ENCODE measurements at regions not wholly inside any gene's neighbourhood (a gene's known extent, or its start where the extent isn't known, plus 50 kb on each side); places are given as distances from the start of the nearest gene placed in this dataset.
A peak's percentile ranks its signal among the peaks of the same experiment; 100 is the strongest.

GRCh38 chr13:44300895-44301638 is 72.6 kb upstream of the SERP2 start:
- in situ Hi-C loops (cut with HindIII; ENCODE audit: low sequenced_read_pairs): no loop called here
- peak; percentile 95 for DNase-seq (ENCODE audit: low spot score)

GRCh38 chr13:44301639-44302015 is 72.0 kb upstream of the SERP2 start:
- in situ Hi-C loops (cut with HindIII; ENCODE audit: low sequenced_read_pairs): no loop called here
- no peak for DNase-seq (ENCODE audit: low spot score)

- no peak for DNase-seq (ENCODE audit: low spot score)
- in situ Hi-C loops (cut with HindIII; ENCODE audit: low sequenced_read_pairs): no loop called here
Observed at GRCh38 chr13:44302233-44302632, 71.4 kb upstream of the SERP2 start.

- in situ Hi-C loops (cut with HindIII; ENCODE audit: low sequenced_read_pairs): no loop called here
- no peak for DNase-seq (ENCODE audit: low spot score)
Observed at GRCh38 chr13:44302940-44303575, 70.6 kb upstream of the SERP2 start.

GRCh38 chr13:44303681-44304432 is 69.8 kb upstream of the SERP2 start:
- in situ Hi-C loops (cut with HindIII; ENCODE audit: low sequenced_read_pairs): no loop called here

GRCh38 chr13:44304433-44304725 is 69.2 kb upstream of the SERP2 start:
- DNase-seq (ENCODE audit: low spot score): no peak
- in situ Hi-C loops (cut with HindIII; ENCODE audit: low sequenced_read_pairs): no loop called here

More at GRCh38 chr13:44303681-44304432, 69.8 kb upstream of the SERP2 start:
- DNase-seq (ENCODE audit: low spot score): no peak

GRCh38 chr13:44305286-44305685 is 68.3 kb upstream of the SERP2 start:
- DNase-seq (ENCODE audit: low spot score): no peak

GRCh38 chr13:44305917-44306370 is 67.7 kb upstream of the SERP2 start:
- DNase-seq (ENCODE audit: low spot score): no peak
- in situ Hi-C loops (cut with HindIII; ENCODE audit: low sequenced_read_pairs): no loop called here

More at GRCh38 chr13:44305286-44305685, 68.3 kb upstream of the SERP2 start:
- in situ Hi-C loops (cut with HindIII; ENCODE audit: low sequenced_read_pairs): no loop called here

- in situ Hi-C loops (cut with HindIII; ENCODE audit: low sequenced_read_pairs): no loop called here
- no peak for DNase-seq (ENCODE audit: low spot score)
Observed at GRCh38 chr13:44306371-44307192, 67.0 kb upstream of the SERP2 start.

GRCh38 chr13:44307255-44307654 is 66.4 kb upstream of the SERP2 start:
- in situ Hi-C loops (cut with HindIII; ENCODE audit: low sequenced_read_pairs): no loop called here
- no peak for DNase-seq (ENCODE audit: low spot score)

- in situ Hi-C loops (cut with HindIII; ENCODE audit: low sequenced_read_pairs): no loop called here
- no peak for DNase-seq (ENCODE audit: low spot score)
Observed at GRCh38 chr13:44307844-44308243, 65.8 kb upstream of the SERP2 start.

- in situ Hi-C loops (cut with HindIII; ENCODE audit: low sequenced_read_pairs): no loop called here
- no peak for DNase-seq (ENCODE audit: low spot score)
Observed at GRCh38 chr13:44308352-44308751, 65.3 kb upstream of the SERP2 start.

GRCh38 chr13:44309794-44310757 is 63.5 kb upstream of the SERP2 start:
- in situ Hi-C loops (cut with HindIII; ENCODE audit: low sequenced_read_pairs): no loop called here
- no peak for DNase-seq (ENCODE audit: low spot score)

- in situ Hi-C loops (cut with HindIII; ENCODE audit: low sequenced_read_pairs): no loop called here
- DNase-seq (ENCODE audit: low spot score): no peak
Observed at GRCh38 chr13:44311011-44311780, 62.4 kb upstream of the SERP2 start.

- no peak for DNase-seq (ENCODE audit: low spot score)
- in situ Hi-C loops (cut with HindIII; ENCODE audit: low sequenced_read_pairs): no loop called here
Observed at GRCh38 chr13:44312131-44312530, 61.5 kb upstream of the SERP2 start.

GRCh38 chr13:44312834-44313551 is 60.6 kb upstream of the SERP2 start:
- in situ Hi-C loops (cut with HindIII; ENCODE audit: low sequenced_read_pairs): no loop called here
- no peak for DNase-seq (ENCODE audit: low spot score)

GRCh38 chr13:44313674-44314073 is 60.0 kb upstream of the SERP2 start:
- in situ Hi-C loops (cut with HindIII; ENCODE audit: low sequenced_read_pairs): no loop called here
- DNase-seq (ENCODE audit: low spot score): no peak

Data from G401 (cell line).